ENCODE measurements at regions not wholly inside any gene's neighbourhood (a gene's known extent, or its start where the extent isn't known, plus 50 kb on each side); places are given as distances from the start of the nearest gene placed in this dataset.

GRCh38 chr15:98493966-98494511 lies 154.3 kb upstream of the IGF1R start:
- Histone ChIP-seq H3K36me3 (ENCODE audit: control insufficient read depth in 2 of 2, extremely low read depth in 1 of 2, insufficient read depth in 2 of 2, low read length in 2 of 2) (no peaks in the 10 kb centered on the region), H3K9me3 (replicated peaks; ENCODE audit: control insufficient read depth, insufficient read depth, low read length) (no peaks in the 10 kb centered on the region), H3K9me1 (replicated peaks; ENCODE audit: control insufficient read depth, extremely low read depth, insufficient read depth, low read length) (no peaks in the 10 kb centered on the region), H3K4me1 (ENCODE audit: control insufficient read depth, extremely low read depth, insufficient read depth, low read length) (no peaks in the 10 kb centered on the region), H3K27ac (ENCODE audit: insufficient read depth, low read depth, low read length) (no peak overlapping the region), H2AFZ (ENCODE audit: low read depth, low read length) (no peak overlapping the region), H3K4me2 (ENCODE audit: insufficient read depth, low read length) (no peak overlapping the region), H3K27me3 (ENCODE audit: control insufficient read depth in 2 of 2, insufficient read depth in 2 of 2, low read length in 2 of 2) (no peaks in the 10 kb centered on the region), H4K20me1 (replicated peaks; ENCODE audit: control insufficient read depth, extremely low read depth, insufficient read depth, low read length) (no peaks in the 10 kb centered on the region), H3K79me2 (ENCODE audit: control insufficient read depth, insufficient read depth, low read length) (no peaks in the 10 kb centered on the region), H3K4me3 (replicated peaks in 1 of 3; ENCODE audit: insufficient read depth in 1 of 3, low read depth in 1 of 3, low read length in 3 of 3) (no peak overlapping the region), H3K9ac (replicated peaks; ENCODE audit: extremely low read depth, insufficient read depth, low read length) (no peak overlapping the region)
- BruUV-seq (replicated peaks): no TSS peak
- ChIA-PET POLR2A (no interaction called here), CTCF (no interaction called here)
- DNase-seq (ENCODE audit: low read depth, low spot score): no peak
- no peak for FAIRE-seq
- dilution Hi-C loops (cut with MboI; ENCODE audit: extremely low pct_ligation_motif_present, low sequenced_read_pairs): no loop called here
- TF ChIP-seq JUN (IDR thresholded peaks at IDR 0.05; ENCODE audit: borderline replicate concordance, insufficient read depth, insufficient read length, low read depth): no peak
- TF ChIP-seq GATA2 (IDR thresholded peaks at IDR 0.05; ENCODE audit: insufficient read depth, insufficient read length, low read depth, low read length): no peak
- no peak for TF ChIP-seq EZH2 (IDR thresholded peaks at IDR 0.05; ENCODE audit: borderline replicate concordance, low read depth, low read length, severe bottlenecking)
- TF ChIP-seq MYC (IDR thresholded peaks at IDR 0.05; ENCODE audit: low read depth, low read length): no peak
- TF ChIP-seq POLR2AphosphoS5 (IDR thresholded peaks at IDR 0.05; ENCODE audit: insufficient read depth, low read depth, low read length): no peak
- TF ChIP-seq FOS (IDR thresholded peaks at IDR 0.05; ENCODE audit: borderline replicate concordance, insufficient read depth, low read length): no peak
- intact Hi-C loops (cut with micrococcal nuclease): no loop called here

- POLR2A ChIA-PET: no interaction called here
These were observed 147.1 kb upstream of the IGF1R start for GRCh38 chr15:98501192-98501591.

More at GRCh38 chr15:98501192-98501591, 147.1 kb upstream of the IGF1R start:
- intact Hi-C loops (cut with micrococcal nuclease): no loop called here
- Histone ChIP-seq H3K4me2 (ENCODE audit: insufficient read depth, low read length) (no peak overlapping the region), H3K27ac (ENCODE audit: insufficient read depth, low read depth, low read length) (no peak overlapping the region), H3K4me3 (replicated peaks in 1 of 3; ENCODE audit: insufficient read depth in 1 of 3, low read depth in 1 of 3, low read length in 3 of 3) (no peak overlapping the region), H3K36me3 (ENCODE audit: control insufficient read depth in 2 of 2, extremely low read depth in 1 of 2, insufficient read depth in 2 of 2, low read length in 2 of 2) (no peaks in the 10 kb centered on the region), H3K4me1 (ENCODE audit: control insufficient read depth, extremely low read depth, insufficient read depth, low read length) (no peaks in the 10 kb centered on the region), H3K27me3 (ENCODE audit: control insufficient read depth in 2 of 2, insufficient read depth in 2 of 2, low read length in 2 of 2) (peaks cover 7% of the 10 kb centered on the region in 2 experiments), H3K79me2 (ENCODE audit: control insufficient read depth, insufficient read depth, low read length) (no peaks in the 10 kb centered on the region), H3K9me3 (replicated peaks; ENCODE audit: control insufficient read depth, insufficient read depth, low read length) (no peaks in the 10 kb centered on the region), H3K9ac (replicated peaks; ENCODE audit: extremely low read depth, insufficient read depth, low read length) (no peak overlapping the region), H3K9me1 (replicated peaks; ENCODE audit: control insufficient read depth, extremely low read depth, insufficient read depth, low read length) (no peaks in the 10 kb centered on the region), H2AFZ (ENCODE audit: low read depth, low read length) (no peak overlapping the region), H4K20me1 (replicated peaks; ENCODE audit: control insufficient read depth, extremely low read depth, insufficient read depth, low read length) (no peaks in the 10 kb centered on the region)
- no TSS peak for BruUV-seq (replicated peaks)
- dilution Hi-C loops (cut with MboI; ENCODE audit: extremely low pct_ligation_motif_present, low sequenced_read_pairs): no loop called here
- DNase-seq (ENCODE audit: low read depth, low spot score) (no peak), FAIRE-seq (no peak)
- TF ChIP-seq POLR2AphosphoS5 (IDR thresholded peaks at IDR 0.05; ENCODE audit: insufficient read depth, low read depth, low read length) (no peak), GATA2 (IDR thresholded peaks at IDR 0.05; ENCODE audit: insufficient read depth, insufficient read length, low read depth, low read length) (no peak), MYC (IDR thresholded peaks at IDR 0.05; ENCODE audit: low read depth, low read length) (no peak), EZH2 (IDR thresholded peaks at IDR 0.05; ENCODE audit: borderline replicate concordance, low read depth, low read length, severe bottlenecking) (no peak), FOS (IDR thresholded peaks at IDR 0.05; ENCODE audit: borderline replicate concordance, insufficient read depth, low read length) (no peak), JUN (IDR thresholded peaks at IDR 0.05; ENCODE audit: borderline replicate concordance, insufficient read depth, insufficient read length, low read depth) (no peak), CTCF (IDR thresholded peaks at IDR 0.05; ENCODE audit: extremely low read depth in 1 of 2, insufficient read depth in 1 of 2, low read depth in 1 of 2, low read length in 2 of 2) (no peak), MAX (IDR thresholded peaks at IDR 0.05; ENCODE audit: insufficient read depth, insufficient read length) (no peak), POLR2A (IDR thresholded peaks at IDR 0.05; ENCODE audit: low read depth, low read length) (no peak)
- CTCF ChIA-PET: interaction anchor here (0.6 kb wide), 2 partner anchors 8 to 18 kb away, joined by 3 read pairs; no protein-coding TSS in a partner anchor
